HG02840 (cell line): ENCODE measurements at regions not wholly inside any gene's neighbourhood (a gene's known extent, or its start where the extent isn't known, plus 50 kb on each side); places are given as distances from the start of the nearest gene placed in this dataset.
"Not testable (repeated sequence)": the region's sequence is repeated elsewhere in the genome, so short reads cannot be mapped to it uniquely, and the experiment has no call there.

Experiments used
- ATAC-seq: cut with Tn5 transposase; IDR thresholded peaks from one replicate; pipeline ENCODE4 v1.9.1; 2021; ENCODE audit warnings: mild to moderate bottlenecking, moderate library complexity, moderate number of reproducible peaks; ENCODE audit not compliant: unreplicated experiment, low FRiP score

DNA sequence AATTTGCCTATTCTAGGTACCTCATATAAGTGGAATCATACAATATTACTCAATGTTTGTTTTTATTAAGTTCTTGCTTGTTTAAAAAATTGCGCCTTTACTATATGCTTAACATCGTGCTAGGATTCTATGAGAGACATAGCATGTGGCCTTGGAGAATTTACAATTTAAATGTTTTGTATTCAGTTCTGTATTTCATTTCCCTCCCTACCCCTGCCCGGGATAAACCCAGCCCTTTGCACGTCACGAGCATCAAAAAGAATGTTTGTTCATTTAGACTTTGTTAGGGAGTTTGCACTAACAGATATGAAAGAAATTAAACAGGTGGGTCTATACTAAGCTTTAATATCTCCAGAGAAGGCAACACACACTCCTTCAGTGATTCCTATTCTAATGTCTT, 75.7 kb downstream of the C18orf54 start:
- ATAC-seq = no peak

GRCh38 chr18:54433857-54434256, 76.2 kb downstream of the C18orf54 start:
- no peak for ATAC-seq

GRCh38 chr18:54434453-54434852, 76.7 kb downstream of the C18orf54 start:
- no peak for ATAC-seq

GRCh38 chr18:54436501-54436900, 78.8 kb downstream of the C18orf54 start:
- ATAC-seq = no peak

- ATAC-seq = no peak
Observed at GRCh38 chr18:54440292-54440691, 82.6 kb downstream of the C18orf54 start.

DNA sequence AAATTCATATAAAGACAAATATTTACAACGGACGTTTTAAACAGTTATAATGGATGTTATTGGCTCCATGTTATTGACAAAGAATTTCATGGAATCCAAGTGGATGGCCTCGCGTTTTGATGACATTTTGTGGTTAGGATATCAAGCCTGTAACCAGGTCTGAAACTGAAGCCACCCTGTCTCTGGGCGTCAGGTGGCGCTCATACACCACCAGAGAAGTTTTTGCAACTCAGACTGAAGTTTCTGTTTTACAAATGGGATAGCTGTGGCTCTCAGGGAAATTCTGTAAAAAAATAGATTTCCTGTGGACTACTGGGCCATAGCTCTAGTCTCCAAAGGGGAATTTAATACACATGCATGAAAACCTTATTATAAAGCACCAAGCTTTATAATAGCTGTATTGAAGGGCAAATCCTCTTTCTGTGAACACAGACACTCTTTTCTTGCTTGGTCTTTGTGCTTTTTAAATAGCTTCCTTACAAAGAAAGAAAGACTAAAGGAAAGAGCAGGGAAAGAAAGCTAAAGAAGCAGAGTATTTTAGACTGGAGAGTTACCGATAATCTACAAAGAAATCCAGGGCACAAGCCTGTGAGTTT, 86.7 kb downstream of the C18orf54 start:
- ATAC-seq = peak; percentile 61

DNA sequence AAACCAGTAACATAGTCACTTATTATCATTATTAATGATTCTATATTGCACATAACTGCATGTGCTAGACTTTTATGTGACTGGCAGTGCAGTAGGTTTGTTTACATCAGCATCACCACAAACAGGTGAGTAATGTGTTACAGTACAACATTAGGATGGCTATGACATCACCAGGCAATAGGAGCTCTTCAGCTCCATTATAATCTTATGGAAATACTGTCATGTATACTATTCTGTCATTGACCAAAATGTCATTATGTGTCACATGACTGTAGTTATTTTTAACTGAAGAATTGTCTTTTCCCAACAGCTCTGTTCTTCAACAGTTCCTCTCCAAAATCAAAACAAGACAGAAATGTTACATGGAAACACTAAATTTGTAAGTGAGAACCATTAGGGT, 96.3 kb downstream of the C18orf54 start:
- ATAC-seq = no peak

- ATAC-seq = no peak
Observed at GRCh38 chr18:54465502-54465901, 107.8 kb downstream of the C18orf54 start.

DNA sequence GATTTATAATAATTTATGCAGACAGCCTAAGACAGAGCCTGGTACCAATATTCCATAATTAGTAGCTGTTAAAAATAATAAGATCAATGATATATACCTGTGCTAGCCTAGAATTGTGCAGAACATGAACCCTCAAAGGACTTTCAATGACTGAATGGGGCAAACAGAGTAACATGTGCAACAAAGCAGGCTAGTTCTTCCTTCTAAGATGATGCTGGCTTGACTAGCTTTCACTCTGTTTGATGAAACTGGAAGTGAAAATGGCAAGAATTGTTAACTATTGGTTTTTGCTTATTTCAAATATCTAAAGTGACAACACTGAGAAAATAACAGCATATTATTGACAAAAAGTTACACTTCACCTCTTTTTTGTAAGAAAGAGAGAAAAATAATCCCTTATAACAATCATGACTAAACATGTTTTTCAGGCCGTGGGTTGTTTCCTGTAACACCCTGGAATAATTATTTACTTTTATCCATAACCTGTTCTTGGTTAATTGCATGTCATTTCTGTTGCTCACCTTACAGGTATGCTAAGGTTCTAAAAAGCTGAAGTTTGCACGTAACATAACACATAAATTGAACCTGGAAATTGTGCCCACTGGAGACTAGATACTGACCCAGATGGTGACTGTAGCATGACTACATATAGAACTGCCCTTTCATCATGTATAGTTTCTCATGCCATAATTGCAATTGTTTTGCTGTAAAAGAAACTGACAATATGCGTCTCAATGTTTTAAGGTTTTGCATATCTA, 108.7 kb downstream of the C18orf54 start:
- ATAC-seq = no peak

DNA sequence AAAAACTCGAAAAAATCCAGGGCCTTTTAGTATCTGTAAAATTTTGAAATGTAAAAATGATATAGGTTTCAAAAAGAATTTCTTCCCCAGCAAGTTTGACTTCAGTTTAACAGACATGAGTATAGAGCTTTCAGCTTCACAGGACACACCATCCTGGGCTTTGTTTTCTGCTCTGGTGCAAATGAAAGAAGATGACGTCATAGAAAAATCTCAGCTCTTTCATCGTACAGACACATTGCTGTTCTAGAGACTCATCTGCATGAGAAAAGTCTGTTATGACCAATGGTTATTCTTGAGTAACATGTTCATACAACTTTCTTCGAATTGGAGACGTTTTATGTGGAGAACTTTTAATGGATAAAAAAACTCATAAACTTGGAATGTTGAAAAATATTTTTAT, 111.7 kb upstream of the DYNAP start:
- no peak for ATAC-seq

GRCh38 chr18:54480616-54481015, 110.4 kb upstream of the DYNAP start:
- ATAC-seq = no peak

DNA sequence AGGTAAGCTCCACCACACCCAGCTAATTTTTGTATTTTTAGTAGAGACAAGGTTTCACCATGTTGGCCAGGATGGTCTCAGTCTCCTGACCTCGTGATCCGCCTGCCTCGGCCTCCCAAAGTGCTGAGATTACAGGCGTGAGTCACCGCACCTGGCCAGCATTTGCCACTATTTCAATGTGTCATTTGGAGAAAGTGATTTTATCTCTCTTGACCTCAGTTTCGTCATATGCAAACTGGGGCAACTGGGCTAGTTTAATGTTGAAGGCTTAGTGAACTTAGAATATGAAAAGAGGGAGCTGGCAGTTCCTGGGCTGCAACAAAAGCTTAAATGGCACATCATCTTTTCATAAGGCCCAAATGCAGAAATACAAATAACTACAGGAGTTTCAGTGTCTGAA, 88.6 kb upstream of the DYNAP start:
- ATAC-seq = not testable (repeated sequence)

- ATAC-seq = no peak
Observed at GRCh38 chr18:54503131-54503894, 87.7 kb upstream of the DYNAP start.

DNA sequence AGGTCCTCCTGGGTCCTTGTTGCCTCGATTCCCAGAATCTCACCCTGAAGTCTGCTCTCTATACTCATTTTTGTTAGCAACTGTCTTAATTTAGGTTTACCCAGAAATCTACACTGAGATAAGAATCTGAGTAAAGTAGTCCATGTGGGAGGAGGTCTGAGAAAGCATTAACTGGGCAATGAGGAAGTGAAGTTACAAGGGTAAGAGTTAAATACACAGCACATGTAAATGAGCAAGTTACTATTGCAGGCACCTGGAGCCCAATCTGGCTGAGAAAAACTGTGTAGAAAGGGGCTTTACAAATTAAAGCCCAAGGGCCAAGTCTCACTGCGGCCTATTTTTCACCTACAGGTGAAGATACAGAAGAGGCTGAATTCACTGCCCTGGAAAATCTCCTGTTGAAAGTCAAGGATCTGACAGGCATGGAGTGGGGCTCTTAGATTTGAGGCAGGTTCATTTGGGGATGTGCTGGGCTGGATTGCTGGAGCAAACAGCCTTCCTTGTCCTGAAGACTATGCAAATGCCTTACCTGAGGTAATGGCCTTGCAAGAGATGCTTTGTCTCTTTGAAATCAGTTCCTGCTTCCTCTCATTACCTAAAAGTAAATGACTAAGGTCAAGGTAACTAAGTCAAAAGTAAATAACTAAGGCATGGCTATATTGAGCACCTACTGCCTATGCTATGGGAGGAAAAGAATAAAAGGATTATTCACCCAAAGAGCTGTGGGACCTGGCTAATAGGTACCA, 84.4 kb upstream of the DYNAP start:
- ATAC-seq = no peak

- no peak for ATAC-seq
Observed at GRCh38 chr18:54509793-54510192, 81.3 kb upstream of the DYNAP start.

DNA sequence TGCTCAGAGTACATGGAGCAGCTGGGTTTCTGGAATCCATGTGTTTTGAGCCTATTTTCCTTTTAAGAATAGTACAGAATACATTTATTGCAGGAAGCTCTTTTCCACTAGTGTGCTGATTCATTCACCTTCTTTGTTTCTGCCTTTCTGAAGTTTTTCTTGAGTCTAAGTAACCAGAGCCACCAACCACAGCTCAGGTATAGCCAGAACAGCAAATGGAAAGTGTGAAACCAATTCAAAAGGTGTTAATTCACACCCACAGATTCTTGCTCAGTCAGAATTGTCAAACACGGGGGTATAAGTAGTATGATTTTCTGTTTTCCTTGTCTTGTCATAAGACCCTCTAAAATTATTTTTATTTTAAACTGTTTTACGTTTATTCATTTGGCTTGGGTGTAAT, 75.9 kb upstream of the DYNAP start:
- ATAC-seq = no peak

GRCh38 chr18:54517521-54517920, 73.5 kb upstream of the DYNAP start:
- ATAC-seq = no peak

- no peak for ATAC-seq
Observed at GRCh38 chr18:54521846-54522245, 69.2 kb upstream of the DYNAP start.

- no peak for ATAC-seq
Observed at GRCh38 chr18:54528942-54529376, 62.1 kb upstream of the DYNAP start.

DNA sequence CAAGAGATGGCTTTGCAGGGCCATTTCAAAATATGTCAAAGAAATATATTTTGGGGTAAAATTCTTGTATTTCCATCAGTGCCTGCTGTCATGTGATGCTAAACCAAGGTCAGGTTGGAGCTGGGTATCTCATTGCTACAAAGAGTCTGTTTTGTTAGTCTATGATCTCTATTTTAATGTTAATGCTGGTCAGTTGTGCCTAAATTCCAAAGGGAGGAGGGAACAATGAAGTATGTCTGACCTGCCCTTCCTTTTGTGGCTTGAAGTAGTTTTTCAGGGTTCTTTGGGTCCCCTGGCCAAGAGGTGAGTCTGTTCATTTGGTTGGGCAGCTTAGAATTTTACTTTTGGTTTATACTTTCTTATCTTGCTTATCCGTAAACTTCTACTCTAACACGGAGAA, 61.6 kb upstream of the DYNAP start:
- no peak for ATAC-seq

DNA sequence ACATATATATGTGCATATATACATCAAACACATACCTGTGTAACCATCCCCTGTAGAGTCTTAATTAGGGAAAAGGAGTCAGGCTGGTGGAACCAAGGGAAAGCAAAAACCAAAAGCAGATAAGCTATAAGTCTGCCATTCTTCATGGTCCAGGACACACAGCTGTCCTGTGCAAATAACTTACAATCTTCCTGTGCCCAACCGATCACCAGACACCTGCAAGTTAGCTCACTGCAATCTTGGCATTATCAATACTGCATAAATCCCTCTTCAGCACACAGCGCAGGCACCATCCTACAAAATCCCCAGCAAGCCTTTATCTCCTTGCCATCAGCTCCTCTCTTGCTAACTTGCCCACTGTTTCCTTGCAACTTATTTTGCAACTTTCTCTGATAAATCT, 60.8 kb upstream of the DYNAP start:
- no peak for ATAC-seq
